ENCODE measurements at regions not wholly inside any gene's neighbourhood (a gene's known extent, or its start where the extent isn't known, plus 50 kb on each side); places are given as distances from the start of the nearest gene placed in this dataset.
"Not testable (repeated sequence)": the region's sequence is repeated elsewhere in the genome, so short reads cannot be mapped to it uniquely, and the experiment has no call there.

DNA sequence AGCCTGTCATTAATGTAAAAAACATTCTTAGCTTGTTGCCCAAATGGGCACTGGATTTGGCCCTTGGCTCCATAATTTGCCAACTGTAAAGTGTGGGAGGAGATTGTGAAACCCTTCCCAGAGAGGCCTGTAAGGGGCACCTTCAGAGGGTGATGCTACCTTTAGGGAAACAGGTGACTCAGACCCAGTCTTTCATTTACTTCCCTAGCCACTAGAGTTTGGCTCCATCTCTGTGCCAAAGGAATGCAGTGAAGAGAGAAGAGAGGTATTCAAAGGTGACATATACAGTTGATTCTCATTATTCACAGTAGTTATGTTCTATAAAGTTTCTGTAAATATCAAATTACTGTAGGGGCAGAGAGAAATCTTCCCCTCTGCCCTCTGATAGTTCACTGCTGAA lies 116.7 kb downstream of the SPATA31A6 start:
- TF ChIP-seq, protein P1, sequence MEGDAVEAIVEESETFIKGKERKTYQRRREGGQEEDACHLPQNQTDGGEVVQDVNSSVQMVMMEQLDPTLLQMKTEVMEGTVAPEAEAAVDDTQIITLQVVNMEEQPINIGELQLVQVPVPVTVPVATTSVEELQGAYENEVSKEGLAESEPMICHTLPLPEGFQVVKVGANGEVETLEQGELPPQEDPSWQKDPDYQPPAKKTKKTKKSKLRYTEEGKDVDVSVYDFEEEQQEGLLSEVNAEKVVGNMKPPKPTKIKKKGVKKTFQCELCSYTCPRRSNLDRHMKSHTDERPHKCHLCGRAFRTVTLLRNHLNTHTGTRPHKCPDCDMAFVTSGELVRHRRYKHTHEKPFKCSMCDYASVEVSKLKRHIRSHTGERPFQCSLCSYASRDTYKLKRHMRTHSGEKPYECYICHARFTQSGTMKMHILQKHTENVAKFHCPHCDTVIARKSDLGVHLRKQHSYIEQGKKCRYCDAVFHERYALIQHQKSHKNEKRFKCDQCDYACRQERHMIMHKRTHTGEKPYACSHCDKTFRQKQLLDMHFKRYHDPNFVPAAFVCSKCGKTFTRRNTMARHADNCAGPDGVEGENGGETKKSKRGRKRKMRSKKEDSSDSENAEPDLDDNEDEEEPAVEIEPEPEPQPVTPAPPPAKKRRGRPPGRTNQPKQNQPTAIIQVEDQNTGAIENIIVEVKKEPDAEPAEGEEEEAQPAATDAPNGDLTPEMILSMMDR (IDR thresholded peaks at IDR 0.05; ENCODE audit: borderline replicate concordance, extremely low read depth, low read length, poor library complexity, severe bottlenecking): not testable (repeated sequence)
- not testable (repeated sequence) for TF ChIP-seq EZH2 (IDR thresholded peaks at IDR 0.05; ENCODE audit: borderline replicate concordance, low read depth, low read length, severe bottlenecking)

Data from DND-41 (cell line).